Naive thymus-derived CD8-positive, alpha-beta T cell (primary cell): ENCODE measurements at regions not wholly inside any gene's neighbourhood (a gene's known extent, or its start where the extent isn't known, plus 50 kb on each side); places are given as distances from the start of the nearest gene placed in this dataset.

Experiments used
- ATAC-seq, 2 donors: fragments of 150-1000 bp; cut with Tn5 transposase in 1 of 2; sonication (Bioruptor Pico), chemical (Tn5 transposase) in 1 of 2; 1 replicate in 1 of 2; 2 replicates in 1 of 2; pipeline ENCODE4 v1.10.0; 2021; ENCODE audit warnings: mild to moderate bottlenecking in 2 of 2, moderate library complexity in 2 of 2
- POLR2A ChIA-PET: fragments of 350-600 bp; sonication (Branson Sonifier 250); formaldehyde crosslinking; loops from one replicate; lab custom pipeline; 2021; ENCODE audit warnings: antibody characterized with exemption; lab: Charles Lee
- DNase-seq, 10 donors: peaks; one replicate each; pipeline versions ENCODE4 v3.0.0 to v3.0.0-alpha.2; 2020 to 2022
- H3K27ac Mint-ChIP-seq, 10 donors: one replicate each; pipeline ENCODE4 v1.8.0; 2020 to 2022; ENCODE audit warnings: mild to moderate bottlenecking in 10 of 10, mixed read lengths in 10 of 10, moderate library complexity in 4 of 10, inconsistent platforms in 1 of 10
- H3K27me3 Mint-ChIP-seq, 5 donors: one replicate each; pipeline ENCODE4 v1.8.0; 2021 to 2022; ENCODE audit warnings: mixed read lengths in 5 of 5
- H3K36me3 Mint-ChIP-seq, 3 donors: one replicate each; pipeline ENCODE4 v1.8.0; 2020 to 2022; ENCODE audit warnings: mixed read lengths in 3 of 3, mild to moderate bottlenecking in 2 of 3, inconsistent platforms in 1 of 3
- H3K4me1 Mint-ChIP-seq, 4 donors: one replicate each; pipeline ENCODE4 v1.8.0; 2021 to 2022; ENCODE audit warnings: mixed read lengths in 4 of 4
- H3K4me3 Mint-ChIP-seq, 10 donors: one replicate each; pipeline ENCODE4 v1.8.0; 2020 to 2022; ENCODE audit warnings: mild to moderate bottlenecking in 10 of 10, mixed read lengths in 10 of 10, moderate library complexity in 6 of 10, inconsistent platforms in 1 of 10
- H3K9me3 Mint-ChIP-seq, 9 donors: one replicate each; pipeline ENCODE4 v1.8.0; 2020 to 2022; ENCODE audit warnings: mixed read lengths in 9 of 9, mild to moderate bottlenecking in 3 of 9, inconsistent platforms in 1 of 9, moderate library complexity in 1 of 9

- Mint-ChIP-seq H3K4me3 (no peak overlapping the region), H3K4me1 (no peaks in the 10 kb centered on the region), H3K36me3 (peaks cover 0 to 16% (median 0%) of the 10 kb centered on the region in 3 donors), H3K27ac (no peak overlapping the region), H3K9me3 (peaks cover 3 to 27% (median 15%) of the 10 kb centered on the region in 9 donors), H3K27me3 (peaks cover 11 to 29% (median 17%) of the 10 kb centered on the region in 5 donors)
- DNase-seq: no peak
- POLR2A ChIA-PET: no interaction called here
- ATAC-seq: no peak
These were observed 86.3 kb upstream of the FERMT1 start for GRCh38 chr20:6209093-6209492.

GRCh38 chr20:6200092-6200491, 77.3 kb upstream of the FERMT1 start:
- Mint-ChIP-seq H3K4me3 (no peak overlapping the region), H3K4me1 (no peaks in the 10 kb centered on the region), H3K36me3 (no peaks in the 10 kb centered on the region), H3K27me3 (peaks cover 0 to 14% (median 4%) of the 10 kb centered on the region in 5 donors), H3K27ac (no peak overlapping the region), H3K9me3 (peaks cover 0 to 18% (median 2%) of the 10 kb centered on the region in 9 donors)
- no peak for ATAC-seq
- POLR2A ChIA-PET: no interaction called here
- no peak for DNase-seq

DNA sequence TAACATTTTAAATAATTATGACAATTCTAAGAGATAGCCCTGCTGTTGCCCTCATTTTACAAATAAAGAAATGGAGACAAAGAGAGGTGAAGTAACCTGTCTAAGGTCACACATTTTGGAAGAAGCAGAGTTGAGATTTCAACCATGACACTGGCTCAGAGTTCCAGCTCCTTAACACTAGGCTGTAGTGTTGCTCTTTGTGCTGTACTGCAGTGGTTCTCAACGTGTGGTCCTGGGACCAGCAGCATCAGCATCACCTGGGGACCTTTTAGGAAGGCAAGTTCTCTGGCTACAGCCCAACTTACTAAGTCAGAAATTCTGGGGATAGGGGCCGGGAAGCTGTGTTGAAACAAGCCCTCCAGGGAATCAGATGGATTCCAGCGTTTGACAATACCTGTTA, 62.4 kb upstream of the FERMT1 start:
- H3K4me1 Mint-ChIP-seq: no peaks in the 10 kb centered on the region
- H3K27me3 Mint-ChIP-seq: peaks cover 10 to 41% (median 21%) of the 10 kb centered on the region in 5 donors
- POLR2A ChIA-PET: no interaction called here
- peaks cover 0 to 8% (median 0%) of the 10 kb centered on the region in 9 donors for H3K9me3 Mint-ChIP-seq
- ATAC-seq (no peak), DNase-seq (no peak)
- no peak overlapping the region for H3K27ac Mint-ChIP-seq
- peaks cover 0 to 5% (median 0%) of the 10 kb centered on the region in 3 donors for H3K36me3 Mint-ChIP-seq
- no peak overlapping the region for H3K4me3 Mint-ChIP-seq

DNA sequence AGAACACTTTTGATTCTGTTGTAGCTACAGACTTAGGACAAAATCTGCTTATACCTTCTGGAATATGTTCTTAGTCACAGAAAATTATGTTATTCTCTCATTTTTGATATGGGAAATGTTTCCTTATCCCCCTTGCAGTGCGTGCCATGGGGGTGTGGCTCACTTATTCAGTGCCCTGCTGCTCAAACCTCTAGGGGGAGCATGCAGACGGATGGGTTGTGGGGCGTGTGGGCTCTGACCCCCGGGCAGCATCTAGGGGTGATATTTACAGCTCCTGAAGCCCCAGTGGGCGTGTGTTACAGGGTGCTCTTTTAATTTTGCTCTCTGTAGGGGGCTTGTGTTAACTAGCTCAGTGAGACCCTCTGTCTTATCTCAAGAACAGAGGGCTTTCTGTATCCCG, 61.3 kb upstream of the FERMT1 start:
- DNase-seq (no peak), ATAC-seq (no peak)
- Mint-ChIP-seq H3K36me3 (peaks cover 0 to 5% (median 0%) of the 10 kb centered on the region in 3 donors), H3K27me3 (peaks cover 13 to 41% (median 20%) of the 10 kb centered on the region in 5 donors), H3K9me3 (peaks cover 0 to 8% (median 0%) of the 10 kb centered on the region in 9 donors), H3K4me1 (no peaks in the 10 kb centered on the region), H3K27ac (no peak overlapping the region), H3K4me3 (no peak overlapping the region)
- POLR2A ChIA-PET: no interaction called here

GRCh38 chr20:6180531-6180930, 57.7 kb upstream of the FERMT1 start:
- Mint-ChIP-seq H3K4me1 (no peaks in the 10 kb centered on the region), H3K4me3 (no peak overlapping the region)

GRCh38 chr20:6178537-6178936, 55.7 kb upstream of the FERMT1 start:
- H3K27me3 Mint-ChIP-seq: peaks cover 4 to 32% (median 16%) of the 10 kb centered on the region in 5 donors
- H3K27ac Mint-ChIP-seq: no peak overlapping the region
- no peaks in the 10 kb centered on the region for H3K4me1 Mint-ChIP-seq
- H3K36me3 Mint-ChIP-seq: no peaks in the 10 kb centered on the region
- POLR2A ChIA-PET: no interaction called here
- ATAC-seq (no peak), DNase-seq (no peak)
- no peaks in the 10 kb centered on the region for H3K9me3 Mint-ChIP-seq
- no peak overlapping the region for H3K4me3 Mint-ChIP-seq

More at GRCh38 chr20:6180531-6180930, 57.7 kb upstream of the FERMT1 start:
- Mint-ChIP-seq H3K9me3 (no peaks in the 10 kb centered on the region), H3K27ac (no peak overlapping the region), H3K36me3 (no peaks in the 10 kb centered on the region), H3K27me3 (peaks cover 7 to 35% (median 12%) of the 10 kb centered on the region in 5 donors)
- ATAC-seq: no peak
- POLR2A ChIA-PET: no interaction called here
- DNase-seq: no peak

- no peak for ATAC-seq
- Mint-ChIP-seq H3K36me3 (peaks cover 0 to 9% (median 0%) of the 10 kb centered on the region in 3 donors), H3K27me3 (peaks cover 0 to 25% (median 10%) of the 10 kb centered on the region in 5 donors), H3K4me3 (no peak overlapping the region), H3K9me3 (peaks cover 4 to 19% (median 13%) of the 10 kb centered on the region in 9 donors), H3K27ac (no peak overlapping the region), H3K4me1 (no peaks in the 10 kb centered on the region)
- POLR2A ChIA-PET: no interaction called here
- no peak for DNase-seq
These were observed 50.7 kb upstream of the FERMT1 start for GRCh38 chr20:6173481-6173880.
